ENCODE measurements at regions not wholly inside any gene's neighbourhood (a gene's known extent, or its start where the extent isn't known, plus 50 kb on each side); places are given as distances from the start of the nearest gene placed in this dataset.

- no peak for DNase-seq
Observed at GRCh38 chr5:155418960-155419579, 405.5 kb downstream of the KIF4B start.

- DNase-seq: no peak
Observed at GRCh38 chr5:155430192-155430591, 416.6 kb downstream of the KIF4B start.

GRCh38 chr5:155434267-155434666 lies 420.7 kb downstream of the KIF4B start:
- DNase-seq: no peak

- DNase-seq: no peak
Observed at GRCh38 chr5:155434681-155435080, 421.1 kb downstream of the KIF4B start.

GRCh38 chr5:155441849-155442248 lies 428.3 kb downstream of the KIF4B start:
- DNase-seq: no peak

GRCh38 chr5:155451106-155451505 lies 437.6 kb downstream of the KIF4B start:
- DNase-seq: no peak

GRCh38 chr5:155455791-155456514 lies 442.4 kb downstream of the KIF4B start:
- no peak for DNase-seq

- no peak for DNase-seq
Observed at GRCh38 chr5:155459889-155460500, 446.4 kb downstream of the KIF4B start.

- no peak for DNase-seq
Observed at GRCh38 chr5:155460501-155460931, 447.0 kb downstream of the KIF4B start.

- DNase-seq: no peak
Observed at GRCh38 chr5:155461304-155461703, 447.7 kb downstream of the KIF4B start.

GRCh38 chr5:155466851-155467250 lies 453.3 kb downstream of the KIF4B start:
- DNase-seq: no peak

- no peak for DNase-seq
Observed at GRCh38 chr5:155471027-155471426, 457.5 kb downstream of the KIF4B start.

- no peak for DNase-seq
Observed at GRCh38 chr5:155472780-155473179, 459.2 kb downstream of the KIF4B start.

- no peak for DNase-seq
Observed at GRCh38 chr5:155475318-155475717, 461.8 kb downstream of the KIF4B start.

GRCh38 chr5:155480731-155481131 lies 467.2 kb downstream of the KIF4B start:
- no peak for DNase-seq

GRCh38 chr5:155481182-155481581 lies 467.6 kb downstream of the KIF4B start:
- DNase-seq: no peak

GRCh38 chr5:155482428-155482827 lies 468.9 kb downstream of the KIF4B start:
- no peak for DNase-seq

GRCh38 chr5:155485386-155485785 lies 471.8 kb downstream of the KIF4B start:
- no peak for DNase-seq

- no peak for DNase-seq
Observed at GRCh38 chr5:155489949-155490348, 476.4 kb downstream of the KIF4B start.

GRCh38 chr5:155492191-155492590 lies 478.6 kb downstream of the KIF4B start:
- no peak for DNase-seq

- DNase-seq: no peak
Observed at GRCh38 chr5:155504606-155505005, 491.1 kb downstream of the KIF4B start.

- no peak for DNase-seq
Observed at GRCh38 chr5:155507363-155507762, 493.8 kb downstream of the KIF4B start.

GRCh38 chr5:155508673-155509072 lies 495.1 kb downstream of the KIF4B start:
- DNase-seq: no peak

GRCh38 chr5:155512329-155512728 lies 498.8 kb downstream of the KIF4B start:
- no peak for DNase-seq
